ENCODE measurements at regions not wholly inside any gene's neighbourhood (a gene's known extent, or its start where the extent isn't known, plus 50 kb on each side); places are given as distances from the start of the nearest gene placed in this dataset.
A peak's percentile ranks its signal among the peaks of the same experiment; 100 is the strongest.
"Not testable (repeated sequence)": the region's sequence is repeated elsewhere in the genome, so short reads cannot be mapped to it uniquely, and the experiment has no call there.

DNA sequence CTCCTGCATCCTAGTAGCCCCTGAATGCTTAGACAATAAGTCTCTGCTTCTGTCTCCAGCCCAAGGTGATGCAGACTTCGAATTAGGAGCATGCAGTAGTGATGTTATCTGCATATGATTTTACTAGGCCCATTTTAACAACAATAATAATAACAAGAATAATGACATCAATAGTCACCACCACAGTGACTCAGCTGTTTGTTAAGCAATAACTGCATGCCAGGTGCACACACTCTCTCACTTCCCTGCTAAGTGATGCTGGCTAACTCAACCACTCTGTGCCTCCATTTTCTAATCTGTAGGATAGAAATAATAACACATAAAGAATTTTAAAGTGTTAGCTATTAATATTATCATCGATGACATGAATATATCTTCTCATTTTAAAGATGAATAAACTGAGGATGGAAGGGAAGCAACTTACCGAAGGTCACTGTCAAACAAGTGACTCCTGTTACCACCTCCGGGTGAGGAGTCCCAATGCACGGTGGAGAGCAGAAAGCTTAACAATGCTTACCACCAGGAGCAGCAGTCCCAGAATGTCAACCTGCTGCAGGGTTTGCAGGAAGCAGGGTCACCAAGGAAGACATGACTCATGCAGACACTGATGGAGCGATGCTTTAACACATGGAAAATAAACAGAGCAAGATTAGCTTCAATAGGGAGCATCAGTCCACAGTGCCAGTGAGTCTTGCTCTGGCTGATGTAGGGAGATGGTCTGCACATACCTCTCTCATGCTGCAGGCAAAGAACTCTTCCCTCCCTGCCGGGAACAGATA lies 290.2 kb downstream of the SPATA17 start:
- no peak for DNase-seq

DNA sequence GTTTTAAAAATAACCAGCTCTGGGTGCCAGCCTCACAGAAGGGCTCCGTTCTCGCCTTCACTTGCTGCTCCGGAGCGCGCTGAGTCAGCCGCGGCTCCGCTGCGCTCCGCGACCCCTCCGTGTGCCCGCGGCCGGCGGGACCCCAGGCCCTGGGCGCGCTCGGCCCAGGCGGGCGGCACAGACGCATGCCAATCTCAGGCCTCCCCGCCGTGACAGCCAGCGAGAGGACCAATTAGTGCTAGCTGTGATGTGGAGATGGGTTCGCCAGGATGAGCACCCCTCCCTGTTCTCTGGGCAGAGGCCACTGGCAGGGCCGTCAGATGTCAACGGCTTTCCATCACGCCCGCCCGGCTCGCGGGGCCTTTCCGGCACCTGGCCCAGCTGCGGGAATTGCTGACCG lies 293.8 kb downstream of the SPATA17 start:
- no peak for DNase-seq

DNA sequence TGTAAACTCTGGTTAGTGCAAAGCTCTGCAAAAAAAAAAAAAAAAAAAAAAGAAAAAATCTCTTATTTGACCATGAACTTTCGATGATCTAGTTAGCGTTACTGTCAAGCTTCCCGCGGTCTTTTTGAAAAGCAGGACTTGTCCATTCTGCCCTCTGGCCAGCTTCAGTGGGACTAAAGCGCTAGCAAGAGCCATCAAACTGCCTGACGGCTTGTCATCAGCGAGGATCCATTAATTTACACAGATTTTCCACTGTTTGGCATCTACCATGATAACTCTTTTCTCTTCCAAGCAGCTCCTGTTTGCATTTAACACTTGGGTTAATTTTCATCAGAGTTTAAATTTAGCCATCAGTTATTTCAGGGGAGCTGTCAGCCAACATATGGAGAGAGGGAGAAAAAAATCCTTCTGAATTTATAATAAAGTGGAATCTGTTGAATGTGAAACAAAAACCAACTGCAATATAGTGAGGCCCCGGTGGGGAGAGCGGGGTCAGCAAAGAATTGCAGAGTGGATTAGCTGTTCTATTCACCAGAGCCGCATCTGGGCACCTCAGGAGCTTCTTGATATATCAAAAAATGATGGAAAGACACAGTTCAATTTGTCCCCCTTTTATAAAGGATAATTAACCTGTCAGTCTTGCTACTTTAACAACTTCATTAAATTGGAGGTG lies 298.2 kb downstream of the SPATA17 start:
- no peak for DNase-seq

- no peak for DNase-seq
These were observed 312.2 kb downstream of the SPATA17 start for GRCh38 chr1:217943361-217943760.

- DNase-seq = no peak
These were observed 313.4 kb downstream of the SPATA17 start for GRCh38 chr1:217944550-217944949.

DNA sequence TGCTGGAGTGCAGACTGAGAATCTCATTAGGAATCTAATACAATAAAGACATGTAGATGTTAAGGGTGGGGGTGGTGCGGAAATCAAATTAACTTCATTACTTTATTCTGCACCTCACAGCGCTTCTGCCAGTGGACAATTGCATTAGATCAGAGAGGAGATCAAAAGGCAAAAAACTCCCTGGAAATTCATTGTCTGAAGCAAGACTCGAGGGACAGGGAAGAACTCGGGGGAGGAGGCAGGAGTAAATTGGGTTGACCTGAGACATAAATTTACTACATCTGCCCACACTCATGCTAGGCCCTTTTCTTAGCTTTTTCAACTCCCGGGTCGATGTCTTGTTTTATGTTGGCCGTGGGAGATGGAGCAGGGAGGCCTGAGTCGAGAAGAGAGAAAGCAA lies 315.4 kb downstream of the SPATA17 start:
- DNase-seq = no peak

GRCh38 chr1:217948741-217949140 lies 317.6 kb downstream of the SPATA17 start:
- DNase-seq = no peak

- DNase-seq = no peak
These were observed 322.2 kb downstream of the SPATA17 start for GRCh38 chr1:217953330-217953729.

DNA sequence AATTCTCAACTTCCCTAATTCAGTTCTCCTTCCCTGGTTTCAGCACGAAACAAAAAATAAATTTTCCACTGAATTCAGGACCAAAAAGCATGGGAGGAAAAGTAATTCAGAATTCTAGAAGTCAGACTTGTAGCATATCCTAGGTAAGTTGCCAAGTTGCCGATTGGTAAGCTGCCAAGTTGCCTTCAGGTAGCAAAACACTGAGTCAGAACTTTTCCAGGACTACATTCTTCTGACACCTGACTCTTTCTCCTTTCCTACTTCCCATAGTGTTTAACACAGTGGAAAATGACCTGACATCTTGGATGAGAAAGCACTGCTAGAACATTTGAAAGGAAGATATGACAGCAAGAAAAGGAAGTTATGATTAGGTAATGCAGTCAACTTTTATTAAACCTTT lies 322.8 kb downstream of the SPATA17 start:
- DNase-seq = no peak

GRCh38 chr1:217955723-217956122 lies 324.6 kb downstream of the SPATA17 start:
- DNase-seq = no peak

- no peak for DNase-seq
These were observed 319.8 kb upstream of the RRP15 start for GRCh38 chr1:217965156-217965786.

DNA sequence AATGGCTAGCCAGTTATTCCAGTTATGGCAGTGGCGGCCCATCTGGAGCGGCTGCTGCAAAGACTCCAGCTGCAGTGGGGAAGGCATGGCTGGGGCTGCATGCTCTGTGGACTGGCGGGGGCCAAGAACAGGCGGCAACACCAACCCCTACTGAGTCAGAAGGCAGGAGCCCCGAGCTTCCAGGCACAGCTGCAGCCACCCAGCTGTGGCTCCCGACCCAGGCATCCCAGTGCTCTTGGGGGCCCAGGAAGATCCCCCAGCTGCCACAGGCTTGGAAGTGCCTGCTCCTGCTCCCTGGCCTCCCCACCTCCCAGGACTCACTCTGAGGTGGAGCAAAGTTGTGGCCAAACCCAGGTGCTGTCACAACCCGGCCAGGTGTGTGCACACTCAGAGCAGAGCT lies 317.0 kb upstream of the RRP15 start:
- DNase-seq = no peak

DNA sequence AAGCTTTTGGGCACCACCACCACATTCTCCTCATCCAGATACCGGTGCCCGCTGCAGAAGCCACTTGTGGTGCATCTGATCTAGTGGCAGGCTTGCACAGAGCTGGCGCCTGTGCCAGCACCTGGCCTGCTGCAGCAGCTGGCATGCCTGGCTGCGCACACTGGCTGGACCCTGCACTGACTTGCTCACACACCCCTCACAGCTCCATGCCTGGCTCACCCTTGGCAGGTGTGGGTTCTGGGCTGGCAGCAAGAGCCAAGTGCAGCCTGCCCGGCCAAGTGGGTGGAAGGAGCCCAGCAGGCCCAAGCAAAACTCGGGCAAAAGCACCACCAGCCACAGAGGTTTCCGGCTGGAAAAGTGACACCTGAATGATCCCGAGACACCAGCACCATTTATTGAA lies 315.7 kb upstream of the RRP15 start:
- no peak for DNase-seq

GRCh38 chr1:217977943-217978342 lies 307.1 kb upstream of the RRP15 start:
- no peak for DNase-seq

DNA sequence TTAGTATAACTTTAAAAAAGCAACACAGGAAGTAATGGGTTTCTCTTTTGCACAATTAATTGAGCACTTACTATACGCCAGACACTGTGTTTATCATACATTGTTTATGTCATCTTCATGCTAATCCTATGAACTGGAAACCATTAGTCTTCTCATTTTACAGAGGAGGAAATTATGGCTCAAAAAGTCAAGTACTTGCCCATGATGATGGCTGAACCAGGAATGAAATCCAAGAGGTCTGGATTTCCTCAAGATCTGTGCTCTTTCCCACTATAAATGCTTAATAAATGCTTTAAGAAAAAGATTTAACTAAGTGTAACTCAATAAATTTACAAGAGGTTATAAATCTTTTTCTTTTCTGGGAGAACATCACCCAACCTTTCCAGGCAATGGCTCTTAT lies 303.7 kb upstream of the RRP15 start:
- no peak for DNase-seq

GRCh38 chr1:217982331-217983050 lies 302.6 kb upstream of the RRP15 start:
- DNase-seq = peak; percentile 83

GRCh38 chr1:217983051-217983375 lies 302.1 kb upstream of the RRP15 start:
- no peak for DNase-seq

- DNase-seq = no peak
These were observed 299.5 kb upstream of the RRP15 start for GRCh38 chr1:217985641-217986040.

- DNase-seq = no peak
These were observed 295.6 kb upstream of the RRP15 start for GRCh38 chr1:217989510-217989909.

- no peak for DNase-seq
These were observed 291.7 kb upstream of the RRP15 start for GRCh38 chr1:217993439-217993838.

GRCh38 chr1:218008296-218008695 lies 276.8 kb upstream of the RRP15 start:
- peak; percentile 23 for DNase-seq

- not testable (repeated sequence) for DNase-seq
These were observed 270.0 kb upstream of the RRP15 start for GRCh38 chr1:218015106-218015505.

DNA sequence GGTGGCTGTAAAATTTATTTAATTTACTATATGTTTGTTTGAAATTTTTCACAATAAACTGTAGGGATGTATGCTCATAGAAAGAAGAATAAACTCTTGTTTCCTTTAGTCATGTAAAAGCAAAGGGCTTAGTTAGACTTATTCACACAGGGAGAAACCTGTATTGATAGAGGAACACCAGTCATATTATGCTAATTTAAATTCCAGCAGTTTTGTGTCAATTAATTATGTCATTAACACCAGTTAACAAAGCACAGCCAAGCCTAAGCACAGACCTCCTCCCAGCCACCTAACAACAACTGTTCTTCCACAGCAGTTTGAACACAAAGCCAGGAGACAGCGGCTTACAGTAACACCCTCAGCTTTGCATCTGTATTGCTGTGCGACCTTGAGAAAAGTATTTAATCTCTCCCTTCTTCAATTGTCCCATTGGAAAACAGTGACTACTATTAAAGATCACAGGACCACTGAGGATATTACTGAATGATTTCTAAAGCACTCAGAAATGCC lies 260.8 kb upstream of the RRP15 start:
- DNase-seq = no peak
